ENCODE measurements at regions not wholly inside any gene's neighbourhood (a gene's known extent, or its start where the extent isn't known, plus 50 kb on each side); places are given as distances from the start of the nearest gene placed in this dataset.

- TF ChIP-seq, protein P1, sequence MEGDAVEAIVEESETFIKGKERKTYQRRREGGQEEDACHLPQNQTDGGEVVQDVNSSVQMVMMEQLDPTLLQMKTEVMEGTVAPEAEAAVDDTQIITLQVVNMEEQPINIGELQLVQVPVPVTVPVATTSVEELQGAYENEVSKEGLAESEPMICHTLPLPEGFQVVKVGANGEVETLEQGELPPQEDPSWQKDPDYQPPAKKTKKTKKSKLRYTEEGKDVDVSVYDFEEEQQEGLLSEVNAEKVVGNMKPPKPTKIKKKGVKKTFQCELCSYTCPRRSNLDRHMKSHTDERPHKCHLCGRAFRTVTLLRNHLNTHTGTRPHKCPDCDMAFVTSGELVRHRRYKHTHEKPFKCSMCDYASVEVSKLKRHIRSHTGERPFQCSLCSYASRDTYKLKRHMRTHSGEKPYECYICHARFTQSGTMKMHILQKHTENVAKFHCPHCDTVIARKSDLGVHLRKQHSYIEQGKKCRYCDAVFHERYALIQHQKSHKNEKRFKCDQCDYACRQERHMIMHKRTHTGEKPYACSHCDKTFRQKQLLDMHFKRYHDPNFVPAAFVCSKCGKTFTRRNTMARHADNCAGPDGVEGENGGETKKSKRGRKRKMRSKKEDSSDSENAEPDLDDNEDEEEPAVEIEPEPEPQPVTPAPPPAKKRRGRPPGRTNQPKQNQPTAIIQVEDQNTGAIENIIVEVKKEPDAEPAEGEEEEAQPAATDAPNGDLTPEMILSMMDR (IDR thresholded peaks at IDR 0.05): no peak
- TF ChIP-seq POLR2A (IDR thresholded peaks at IDR 0.05): no peak
Observed at GRCh38 chr15:39202641-39203040, 378.2 kb upstream of the THBS1 start.
